Loucy (cell line): ENCODE measurements at regions not wholly inside any gene's neighbourhood (a gene's known extent, or its start where the extent isn't known, plus 50 kb on each side); places are given as distances from the start of the nearest gene placed in this dataset.
"Not testable (repeated sequence)": the region's sequence is repeated elsewhere in the genome, so short reads cannot be mapped to it uniquely, and the experiment has no call there.

Experiments
- H2AFZ ChIP-seq: fragments of 200-600 bp; sonication (generic); 2 replicates; pipeline ENCODE4 v1.6.0; 2016; ENCODE audit warnings: antibody characterized with exemption, mild to moderate bottlenecking, low read length, moderate library complexity
- H3F3A ChIP-seq: fragments of 200-600 bp; 2 replicates; pipeline ENCODE4 v1.6.0; 2016; ENCODE audit warnings: antibody characterized with exemption, low read depth, mild to moderate bottlenecking
- H3K27me3 ChIP-seq: fragments of 200-600 bp; sonication (generic); 2 replicates; pipeline ENCODE4 v1.6.1; 2014; ENCODE audit warnings: low read length, mild to moderate bottlenecking; ENCODE audit not compliant: insufficient read depth, poor library complexity, severe bottlenecking
- H3K36me3 ChIP-seq: fragments of 200-600 bp; sonication (generic); 2 replicates; pipeline ENCODE4 v1.6.1; 2016; ENCODE audit warnings: low read length; ENCODE audit not compliant: insufficient read depth
- H3K4me1 ChIP-seq: fragments of 200-600 bp; sonication (generic); 2 replicates; pipeline ENCODE4 v1.5.1; 2014; ENCODE audit warnings: low read length, mild to moderate bottlenecking; ENCODE audit not compliant: insufficient read depth, poor library complexity, severe bottlenecking
- H3K4me2 ChIP-seq: fragments of 200-600 bp; sonication (generic); 2 replicates; pipeline ENCODE4 v1.6.0; 2014; ENCODE audit warnings: antibody characterized with exemption, low read length, low read depth, mild to moderate bottlenecking; ENCODE audit not compliant: poor library complexity, severe bottlenecking
- H3K4me3 ChIP-seq: fragments of 200-600 bp; sonication (generic); 2 replicates; pipeline ENCODE4 v1.5.1; 2014; ENCODE audit warnings: low read length, mild to moderate bottlenecking, mixed read lengths; ENCODE audit not compliant: poor library complexity, severe bottlenecking
- H3K79me2 ChIP-seq: fragments of 200-600 bp; sonication (generic); 2 replicates; pipeline ENCODE4 v1.6.1; 2014; ENCODE audit warnings: low read length; ENCODE audit not compliant: insufficient read depth
- H3K9ac ChIP-seq: fragments of 200-600 bp; sonication (generic); 2 replicates; pipeline ENCODE4 v1.6.0; 2014; ENCODE audit warnings: mild to moderate bottlenecking, low read depth, low read length, moderate library complexity; ENCODE audit not compliant: poor library complexity, severe bottlenecking
- H3K9me2 ChIP-seq: fragments of 200-600 bp; sonication (generic); replicated peaks from 2 replicates; pipeline ENCODE4 v1.6.1; 2016; ENCODE audit warnings: low read depth, low read length, mixed read lengths
- H3K9me3 ChIP-seq: fragments of 200-600 bp; sonication (generic); 2 replicates; pipeline ENCODE4 v1.6.1; 2014; ENCODE audit warnings: mild to moderate bottlenecking, antibody characterized with exemption, low read length, low read depth; ENCODE audit not compliant: insufficient read depth
- H4K20me1 ChIP-seq: fragments of 200-600 bp; sonication (generic); 2 replicates; pipeline ENCODE4 v1.6.0; 2014; ENCODE audit warnings: antibody characterized with exemption, low read length, mild to moderate bottlenecking; ENCODE audit not compliant: insufficient read depth, poor library complexity, severe bottlenecking
- CTCF ChIP-seq: fragments of 200-600 bp; sonication (generic); conservative IDR thresholded peaks from 2 replicates; pipeline ENCODE4 v1.5.1; 2014; ENCODE audit warnings: mild to moderate bottlenecking, antibody characterized with exemption, low read length
- EZH2phosphoT487 ChIP-seq: fragments of 200-600 bp; IDR thresholded peaks from 2 replicates; pipeline ENCODE4 v1.6.1; 2018; ENCODE audit warnings: antibody characterized with exemption, mild to moderate bottlenecking, moderate library complexity, borderline replicate concordance

- no peaks in the 10 kb centered on the region for H3K79me2 ChIP-seq
These were observed 157.5 kb upstream of the FRG2C start for GRCh38 chr3:75506603-75507002.

GRCh38 chr3:75507956-75508355 lies 156.2 kb upstream of the FRG2C start:
- not testable (repeated sequence) for H3K9me2 ChIP-seq, H3K4me1 ChIP-seq, H3F3A ChIP-seq, H3K36me3 ChIP-seq, H3K79me2 ChIP-seq, H3K9me3 ChIP-seq, H3K27me3 ChIP-seq, H3K4me3 ChIP-seq, H2AFZ ChIP-seq, H3K9ac ChIP-seq, H4K20me1 ChIP-seq, H3K4me2 ChIP-seq

More at GRCh38 chr3:75506603-75507002, 157.5 kb upstream of the FRG2C start:
- TF ChIP-seq CTCF (no peak), EZH2phosphoT487 (no peak)
- Histone ChIP-seq H3K27me3 (no peaks in the 10 kb centered on the region), H2AFZ (no peak overlapping the region), H3K4me1 (no peaks in the 10 kb centered on the region), H3K4me2 (no peak overlapping the region), H3F3A (no peaks in the 10 kb centered on the region), H3K9me3 (no peaks in the 10 kb centered on the region), H3K4me3 (no peak overlapping the region), H3K9ac (no peak overlapping the region), H4K20me1 (no peaks in the 10 kb centered on the region), H3K36me3 (no peaks in the 10 kb centered on the region), H3K9me2 (no peaks in the 10 kb centered on the region)

GRCh38 chr3:75527657-75528056 lies 136.5 kb upstream of the FRG2C start:
- not testable (repeated sequence) for H3K9me2 ChIP-seq, H4K20me1 ChIP-seq, H3K9me3 ChIP-seq, H3K4me3 ChIP-seq, H2AFZ ChIP-seq, H3K27me3 ChIP-seq, H3F3A ChIP-seq, H3K4me2 ChIP-seq, H3K36me3 ChIP-seq, H3K4me1 ChIP-seq, H3K9ac ChIP-seq, H3K79me2 ChIP-seq

DNA sequence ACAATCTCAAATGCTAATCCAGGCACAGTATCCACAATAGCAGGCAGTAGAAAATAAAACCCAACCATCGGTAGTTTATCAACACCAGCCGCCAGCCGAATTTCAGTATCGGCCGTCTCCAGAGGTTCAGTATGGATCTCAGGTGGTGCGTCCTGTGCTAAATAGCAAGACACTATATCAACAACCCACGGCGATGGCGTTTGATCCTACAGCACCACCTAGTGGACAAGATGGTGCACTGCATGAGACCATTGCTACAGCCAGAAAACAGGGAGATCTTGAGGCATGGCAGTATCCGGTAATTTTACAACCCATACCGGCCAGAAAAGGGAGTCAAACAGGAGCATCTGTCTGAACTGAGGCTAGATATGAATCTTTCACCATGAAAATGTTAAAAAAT lies 112.0 kb upstream of the FRG2C start:
- H3K4me3 ChIP-seq, H3K9ac ChIP-seq, H3K27me3 ChIP-seq, H2AFZ ChIP-seq, H3K4me1 ChIP-seq, H3K79me2 ChIP-seq, H3F3A ChIP-seq, H4K20me1 ChIP-seq, H3K9me3 ChIP-seq, H3K36me3 ChIP-seq, H3K9me2 ChIP-seq, H3K4me2 ChIP-seq: not testable (repeated sequence)
- peak; percentile 59 for TF ChIP-seq CTCF

GRCh38 chr3:75564427-75564826 lies 99.7 kb upstream of the FRG2C start:
- H3K4me3 ChIP-seq, H4K20me1 ChIP-seq, H3K36me3 ChIP-seq, H3F3A ChIP-seq, H3K79me2 ChIP-seq, H2AFZ ChIP-seq, H3K9ac ChIP-seq, H3K27me3 ChIP-seq, H3K4me1 ChIP-seq, H3K9me3 ChIP-seq, H3K9me2 ChIP-seq, H3K4me2 ChIP-seq: not testable (repeated sequence)

DNA sequence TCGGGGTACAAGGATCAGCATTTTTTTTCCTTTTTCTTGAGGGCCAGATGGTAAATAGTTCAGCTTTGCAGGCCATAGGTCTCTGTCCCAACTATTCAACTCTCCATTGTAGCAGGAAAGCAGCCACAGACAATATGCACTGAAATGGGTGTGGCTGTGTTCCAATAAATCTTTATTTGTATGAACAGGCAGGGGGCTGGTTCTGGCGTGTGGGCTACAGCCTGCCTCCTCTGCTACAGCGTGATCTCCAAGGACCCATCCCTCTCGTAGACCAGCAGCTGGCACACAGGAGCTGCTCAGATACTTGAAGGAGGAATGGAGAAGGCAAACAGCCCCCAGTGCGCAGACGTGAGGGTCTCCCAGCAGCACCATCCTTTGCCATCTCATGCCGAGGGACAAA lies 91.8 kb upstream of the FRG2C start:
- H3K79me2 ChIP-seq, H3K4me1 ChIP-seq, H2AFZ ChIP-seq, H3K4me2 ChIP-seq, H3K9ac ChIP-seq, H4K20me1 ChIP-seq, H3K4me3 ChIP-seq, H3K27me3 ChIP-seq, H3K36me3 ChIP-seq, H3K9me3 ChIP-seq, H3K9me2 ChIP-seq, H3F3A ChIP-seq: not testable (repeated sequence)
